HFFc6 (cell line): ENCODE measurements at regions not wholly inside any gene's neighbourhood (a gene's known extent, or its start where the extent isn't known, plus 50 kb on each side); places are given as distances from the start of the nearest gene placed in this dataset.

ENCODE experiments used
- DNase-seq: peaks from one replicate; pipeline ENCODE4 v3.0.0-alpha.2; 2018
- H3K27ac Mint-ChIP-seq: 2 replicates; pipeline ENCODE4 v1.8.0; 2020; ENCODE audit warnings: mild to moderate bottlenecking, mixed read lengths
- H3K27me3 Mint-ChIP-seq: 2 replicates; pipeline ENCODE4 v1.8.0; 2021; ENCODE audit warnings: mild to moderate bottlenecking, moderate library complexity, mixed read lengths; ENCODE audit not compliant: insufficient read depth
- H3K36me3 Mint-ChIP-seq: 2 replicates; pipeline ENCODE4 v1.8.0; 2021; ENCODE audit warnings: low read depth, mixed read lengths
- H3K4me1 Mint-ChIP-seq: 2 replicates; pipeline ENCODE4 v1.8.0; 2020; ENCODE audit warnings: low read depth, mixed read lengths
- H3K4me3 Mint-ChIP-seq: 2 replicates; pipeline ENCODE4 v1.8.0; 2020; ENCODE audit warnings: mild to moderate bottlenecking, moderate library complexity, mixed read lengths
- H3K9me3 Mint-ChIP-seq: 2 replicates; pipeline ENCODE4 v1.8.0; 2020; ENCODE audit warnings: mild to moderate bottlenecking, mixed read lengths
- TF ChIP-seq, protein P1 (sequence below): fragments of 200-600 bp; sonication (generic); IDR thresholded peaks from 2 replicates; pipeline ENCODE4 v1.5.0; 2021; ENCODE audit warnings: antibody characterized with exemption, mild to moderate bottlenecking

DNA sequence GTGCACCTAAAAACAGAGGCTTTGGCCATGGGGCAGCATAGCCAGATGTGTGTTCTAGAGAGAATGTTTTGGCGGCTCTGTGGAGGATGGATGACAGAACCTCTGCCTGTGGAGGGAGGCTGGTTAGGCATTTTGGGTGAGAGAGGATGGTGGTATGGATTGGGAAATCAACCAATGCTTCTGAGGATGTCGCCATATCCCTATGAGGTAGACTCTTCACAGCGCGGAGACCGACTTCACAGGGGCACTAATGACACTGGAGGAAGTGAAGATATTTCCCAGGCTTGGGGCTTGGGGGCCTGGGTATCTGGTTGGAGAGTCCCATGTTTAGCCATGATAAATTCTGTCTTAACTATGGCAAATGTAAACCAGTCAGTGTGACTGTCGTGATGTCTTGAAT, 140.6 kb upstream of the KLF4 start:
- TF ChIP-seq, protein P1, sequence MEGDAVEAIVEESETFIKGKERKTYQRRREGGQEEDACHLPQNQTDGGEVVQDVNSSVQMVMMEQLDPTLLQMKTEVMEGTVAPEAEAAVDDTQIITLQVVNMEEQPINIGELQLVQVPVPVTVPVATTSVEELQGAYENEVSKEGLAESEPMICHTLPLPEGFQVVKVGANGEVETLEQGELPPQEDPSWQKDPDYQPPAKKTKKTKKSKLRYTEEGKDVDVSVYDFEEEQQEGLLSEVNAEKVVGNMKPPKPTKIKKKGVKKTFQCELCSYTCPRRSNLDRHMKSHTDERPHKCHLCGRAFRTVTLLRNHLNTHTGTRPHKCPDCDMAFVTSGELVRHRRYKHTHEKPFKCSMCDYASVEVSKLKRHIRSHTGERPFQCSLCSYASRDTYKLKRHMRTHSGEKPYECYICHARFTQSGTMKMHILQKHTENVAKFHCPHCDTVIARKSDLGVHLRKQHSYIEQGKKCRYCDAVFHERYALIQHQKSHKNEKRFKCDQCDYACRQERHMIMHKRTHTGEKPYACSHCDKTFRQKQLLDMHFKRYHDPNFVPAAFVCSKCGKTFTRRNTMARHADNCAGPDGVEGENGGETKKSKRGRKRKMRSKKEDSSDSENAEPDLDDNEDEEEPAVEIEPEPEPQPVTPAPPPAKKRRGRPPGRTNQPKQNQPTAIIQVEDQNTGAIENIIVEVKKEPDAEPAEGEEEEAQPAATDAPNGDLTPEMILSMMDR, result no peak
- Mint-ChIP-seq H3K27me3 (peaks cover 2% of the 10 kb centered on the region), H3K27ac (no peak overlapping the region), H3K4me1 (no peaks in the 10 kb centered on the region), H3K4me3 (no peak overlapping the region), H3K36me3 (no peaks in the 10 kb centered on the region), H3K9me3 (no peaks in the 10 kb centered on the region)
- no peak for DNase-seq

- Mint-ChIP-seq H3K4me1 (peaks cover 9% of the 10 kb centered on the region; the same call in 1 of the 2 replicates), H3K27ac (no peak overlapping the region), H3K4me3 (no peak overlapping the region), H3K36me3 (no peaks in the 10 kb centered on the region), H3K9me3 (peaks cover 5% of the 10 kb centered on the region; the same call in 1 of the 2 replicates), H3K27me3 (peaks cover under 1% of the 10 kb centered on the region)
- no peak for DNase-seq
- TF ChIP-seq, protein P1, result no peak
Measured at GRCh38 chr9:107628444-107628843, 138.9 kb upstream of the KLF4 start.

DNA sequence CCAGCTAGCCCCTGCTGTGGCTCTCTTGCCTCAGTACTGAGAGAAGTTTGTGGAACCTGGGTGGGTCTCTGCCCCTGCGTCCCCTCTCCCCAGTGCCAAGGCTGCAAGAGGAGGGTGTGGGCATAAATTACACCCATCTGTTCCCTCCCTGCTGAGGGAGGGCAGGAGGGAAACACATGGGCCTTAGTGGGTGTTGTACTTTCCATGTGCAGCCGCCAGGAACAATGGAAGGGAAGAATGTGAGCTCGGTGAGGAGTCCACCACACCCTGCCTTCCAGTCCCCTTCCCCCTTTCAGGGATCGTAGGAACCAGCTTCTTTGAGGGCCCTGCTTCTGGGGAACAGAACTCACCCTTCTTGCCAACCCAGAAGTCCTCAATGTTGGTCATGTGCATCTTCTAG, 138.2 kb upstream of the KLF4 start:
- Mint-ChIP-seq H3K27me3 (no peaks in the 10 kb centered on the region; the same call in 1 of the 2 replicates), H3K27ac (no peak overlapping the region), H3K36me3 (no peaks in the 10 kb centered on the region), H3K4me1 (peaks cover 9% of the 10 kb centered on the region; the same call in 1 of the 2 replicates), H3K9me3 (peaks cover 5% of the 10 kb centered on the region; the same call in 1 of the 2 replicates), H3K4me3 (no peak overlapping the region)
- no peak for DNase-seq
- TF ChIP-seq, protein P1, result no peak

DNA sequence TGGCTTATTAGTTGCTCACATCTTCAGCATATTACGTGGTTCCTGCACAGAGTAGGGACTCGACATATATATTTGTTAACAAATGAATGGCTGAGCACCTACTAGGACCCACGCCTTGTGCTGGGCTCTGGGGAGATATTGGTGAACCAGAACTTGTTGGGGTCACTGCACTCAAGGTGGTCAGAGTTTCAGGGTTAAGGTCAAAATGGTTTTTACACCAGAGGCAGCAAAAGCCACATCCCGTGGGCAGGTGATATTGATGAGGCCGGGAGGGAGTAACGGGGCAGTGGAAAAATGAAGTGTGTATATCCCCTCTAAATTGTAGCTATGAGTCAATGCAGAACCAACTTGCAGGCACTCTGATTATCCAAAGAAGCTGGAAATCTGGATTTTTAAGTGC, 136.5 kb upstream of the KLF4 start:
- Mint-ChIP-seq H3K36me3 (no peaks in the 10 kb centered on the region), H3K4me1 (peaks cover 9% of the 10 kb centered on the region; the same call in 1 of the 2 replicates), H3K27ac (no peak overlapping the region), H3K27me3 (peaks cover 7% of the 10 kb centered on the region), H3K4me3 (no peak overlapping the region), H3K9me3 (peaks cover 5% of the 10 kb centered on the region; the same call in 1 of the 2 replicates)
- TF ChIP-seq, protein P1, result no peak
- DNase-seq, result no peak

GRCh38 chr9:107625383-107625984, 135.9 kb upstream of the KLF4 start:
- peaks cover 5% of the 10 kb centered on the region; the same call in 1 of the 2 replicates for H3K9me3 Mint-ChIP-seq
- no peak overlapping the region for H3K4me3 Mint-ChIP-seq
- TF ChIP-seq, protein P1, result no peak
- H3K27ac Mint-ChIP-seq, result no peak overlapping the region
- peaks cover 9% of the 10 kb centered on the region; the same call in 1 of the 2 replicates for H3K4me1 Mint-ChIP-seq
- DNase-seq, result no peak
- H3K27me3 Mint-ChIP-seq, result peaks cover 11% of the 10 kb centered on the region
- no peaks in the 10 kb centered on the region for H3K36me3 Mint-ChIP-seq
